ENCODE measurements at regions not wholly inside any gene's neighbourhood (a gene's known extent, or its start where the extent isn't known, plus 50 kb on each side); places are given as distances from the start of the nearest gene placed in this dataset.

DNA sequence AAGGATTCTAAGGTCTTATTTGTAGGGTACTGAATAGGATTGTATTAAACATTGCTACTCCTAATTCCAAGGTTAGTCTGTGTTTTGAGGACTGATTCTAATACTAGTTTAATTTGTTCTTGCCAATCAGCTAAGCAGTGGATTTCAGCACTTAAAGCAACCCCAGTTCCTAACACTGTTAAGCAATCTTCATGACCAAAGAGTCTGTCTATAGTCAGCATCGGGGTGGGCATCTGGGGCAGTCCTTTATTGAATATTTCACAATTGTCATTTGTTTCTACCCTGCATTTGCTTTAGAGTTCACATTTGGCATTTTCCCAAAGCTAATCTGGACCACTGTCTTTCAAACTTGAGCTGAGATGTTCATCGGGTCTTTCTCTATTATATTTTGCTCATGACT lies 248.0 kb upstream of the TANK start:
- Mint-ChIP-seq H3K27ac (no peak overlapping the region), H3K4me3 (no peak overlapping the region), H3K4me1 (ENCODE audit: low read depth) (no peaks in the 10 kb centered on the region), H3K9me3 (no peaks in the 10 kb centered on the region), H3K27me3 (no peaks in the 10 kb centered on the region), H3K36me3 (ENCODE audit: low read depth) (no peaks in the 10 kb centered on the region)
- no peak for DNase-seq

DNA sequence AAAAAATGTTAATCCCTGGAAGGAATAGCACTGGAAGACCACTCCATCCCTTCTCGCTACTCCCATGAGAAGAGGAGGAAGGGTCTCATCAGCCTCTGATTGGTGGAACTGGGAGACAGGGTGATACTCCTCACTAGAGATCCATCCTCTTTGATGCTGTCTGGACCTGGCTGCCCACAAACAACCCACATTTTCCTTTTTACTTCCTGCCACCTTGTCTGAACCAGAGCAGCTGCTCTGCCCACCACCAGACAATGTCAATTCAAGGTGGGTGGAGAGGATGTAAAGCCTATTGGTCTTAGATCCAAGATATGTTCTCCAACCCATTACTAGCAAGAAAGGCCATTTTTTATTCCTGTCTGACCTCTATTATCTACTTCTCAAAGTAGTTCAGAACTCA lies 246.9 kb upstream of the TANK start:
- no peak overlapping the region for H3K27ac Mint-ChIP-seq
- no peak for DNase-seq
- no peaks in the 10 kb centered on the region for H3K36me3 Mint-ChIP-seq (ENCODE audit: low read depth)
- no peaks in the 10 kb centered on the region for H3K4me1 Mint-ChIP-seq (ENCODE audit: low read depth)
- H3K9me3 Mint-ChIP-seq = no peaks in the 10 kb centered on the region
- no peaks in the 10 kb centered on the region for H3K27me3 Mint-ChIP-seq
- no peak overlapping the region for H3K4me3 Mint-ChIP-seq

DNA sequence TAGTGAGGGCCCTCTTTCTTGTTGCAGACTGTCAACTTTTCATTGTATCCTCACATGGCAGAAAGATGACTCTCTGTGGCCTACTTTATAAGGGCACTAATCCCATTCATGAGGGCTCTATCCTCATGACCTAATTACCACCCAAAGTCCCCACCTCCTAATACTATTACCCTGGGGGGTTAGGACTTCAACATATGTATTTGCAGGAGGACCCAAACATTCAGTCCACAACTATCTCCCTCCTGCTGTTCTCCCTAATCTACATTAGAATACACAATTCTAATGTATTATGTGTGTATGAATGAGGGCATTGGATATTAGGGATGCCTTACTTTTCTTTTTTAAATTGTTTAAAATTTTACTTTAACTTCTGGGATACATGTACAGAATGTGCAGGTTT lies 246.0 kb upstream of the TANK start:
- no peaks in the 10 kb centered on the region for H3K4me1 Mint-ChIP-seq (ENCODE audit: low read depth)
- H3K36me3 Mint-ChIP-seq (ENCODE audit: low read depth) = no peaks in the 10 kb centered on the region
- no peaks in the 10 kb centered on the region for H3K27me3 Mint-ChIP-seq
- no peaks in the 10 kb centered on the region for H3K9me3 Mint-ChIP-seq
- no peak for DNase-seq
- no peak overlapping the region for H3K27ac Mint-ChIP-seq
- no peak overlapping the region for H3K4me3 Mint-ChIP-seq

DNA sequence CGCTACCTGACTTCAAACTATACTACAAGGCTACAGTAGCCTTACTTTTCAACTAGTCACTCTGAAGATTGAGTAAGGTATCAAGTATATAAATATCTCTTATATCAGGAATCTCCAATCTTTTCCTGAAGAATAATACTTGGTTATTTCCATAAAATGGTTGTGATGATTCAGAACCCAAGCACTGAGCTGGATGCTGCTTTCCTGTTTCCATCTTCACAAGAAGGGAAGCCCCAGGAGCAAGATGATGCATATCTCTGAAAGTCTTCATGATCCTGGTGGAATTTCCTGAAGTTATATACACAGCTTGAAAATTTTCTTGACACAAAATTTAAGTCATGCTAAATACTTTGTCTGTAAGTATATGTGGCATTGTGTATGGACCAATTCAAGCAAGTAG lies 243.9 kb upstream of the TANK start:
- DNase-seq = no peak
- Mint-ChIP-seq H3K4me1 (ENCODE audit: low read depth) (no peaks in the 10 kb centered on the region), H3K9me3 (no peaks in the 10 kb centered on the region), H3K4me3 (no peak overlapping the region), H3K36me3 (ENCODE audit: low read depth) (no peaks in the 10 kb centered on the region), H3K27ac (no peak overlapping the region), H3K27me3 (no peaks in the 10 kb centered on the region)

DNA sequence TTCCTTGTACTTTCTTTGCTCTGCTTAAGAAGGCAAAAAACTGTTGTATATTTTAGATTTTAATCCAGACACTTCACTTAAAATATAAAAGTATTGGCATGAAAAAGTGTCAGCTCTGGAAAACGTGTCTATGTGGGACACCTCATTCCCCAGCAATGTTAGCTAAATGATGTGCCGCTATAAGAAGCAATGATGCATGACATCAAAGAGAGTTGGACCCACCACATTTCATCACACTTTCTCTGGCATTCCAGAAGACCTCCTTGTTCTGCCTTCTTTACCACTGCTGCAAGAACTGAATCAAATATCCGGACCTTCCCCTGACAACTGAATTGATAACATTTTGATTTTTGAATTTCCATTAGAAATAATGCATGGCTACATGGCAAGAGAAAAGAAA lies 242.4 kb upstream of the TANK start:
- Mint-ChIP-seq H3K36me3 (ENCODE audit: low read depth) (no peaks in the 10 kb centered on the region), H3K4me1 (ENCODE audit: low read depth) (no peaks in the 10 kb centered on the region), H3K27ac (no peak overlapping the region), H3K27me3 (no peaks in the 10 kb centered on the region), H3K9me3 (no peaks in the 10 kb centered on the region), H3K4me3 (no peak overlapping the region)
- no peak for DNase-seq

DNA sequence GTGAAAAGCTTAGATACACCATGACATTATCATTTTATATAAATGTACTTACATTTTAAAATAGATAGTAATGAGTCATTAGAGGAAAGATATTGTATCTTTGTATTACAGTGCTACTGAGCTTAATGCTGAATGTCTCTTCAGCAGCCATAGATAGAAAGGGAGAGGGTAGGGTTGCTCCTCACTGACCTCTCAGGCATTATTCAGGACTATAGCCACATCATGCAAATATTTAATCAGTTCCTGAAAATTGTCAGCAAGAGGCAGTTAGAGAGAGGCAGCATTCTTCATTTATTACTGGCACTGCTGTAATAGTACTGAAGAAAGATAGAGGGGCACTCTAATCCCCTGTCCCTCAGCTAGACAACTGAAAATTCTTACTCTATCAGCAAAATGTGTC lies 242.0 kb upstream of the TANK start:
- H3K27me3 Mint-ChIP-seq = no peaks in the 10 kb centered on the region
- no peak overlapping the region for H3K27ac Mint-ChIP-seq
- H3K4me3 Mint-ChIP-seq = no peak overlapping the region
- H3K36me3 Mint-ChIP-seq (ENCODE audit: low read depth) = no peaks in the 10 kb centered on the region
- H3K4me1 Mint-ChIP-seq (ENCODE audit: low read depth) = no peaks in the 10 kb centered on the region
- H3K9me3 Mint-ChIP-seq = no peaks in the 10 kb centered on the region
- DNase-seq = no peak

DNA sequence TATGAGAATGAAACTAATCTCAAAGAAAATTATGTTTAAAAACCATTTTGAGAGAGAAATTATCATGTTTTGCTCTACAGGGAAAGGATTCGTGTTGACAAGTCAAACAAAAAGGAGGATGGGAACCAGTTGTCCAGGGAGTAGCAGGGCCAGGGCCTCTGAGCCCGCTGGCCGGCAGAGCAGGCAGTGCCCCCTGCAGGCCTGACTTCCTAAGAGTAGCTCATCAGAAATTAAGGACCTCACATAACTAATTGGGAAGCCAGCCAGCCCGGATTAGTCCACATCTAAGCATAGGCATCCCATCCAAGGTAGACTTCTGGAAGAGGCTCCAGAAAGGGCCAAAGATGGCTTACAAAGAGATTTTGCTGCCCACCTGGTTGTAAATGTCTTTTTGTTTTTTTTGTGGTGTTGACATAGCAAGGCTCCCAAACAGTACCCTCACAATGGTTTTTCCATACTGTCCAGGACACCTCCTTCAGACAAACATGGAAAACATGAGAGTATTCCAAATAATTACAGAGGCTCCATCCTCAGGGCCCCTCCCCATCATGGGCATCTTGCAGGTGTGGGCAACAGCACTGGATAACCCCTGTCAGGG lies 241.2 kb upstream of the TANK start:
- peak; percentile 41 for DNase-seq
- H3K4me3 Mint-ChIP-seq = no peak overlapping the region
- no peaks in the 10 kb centered on the region for H3K4me1 Mint-ChIP-seq (ENCODE audit: low read depth)
- no peaks in the 10 kb centered on the region for H3K9me3 Mint-ChIP-seq
- no peaks in the 10 kb centered on the region for H3K27me3 Mint-ChIP-seq
- H3K27ac Mint-ChIP-seq = no peak overlapping the region
- no peaks in the 10 kb centered on the region for H3K36me3 Mint-ChIP-seq (ENCODE audit: low read depth)

DNA sequence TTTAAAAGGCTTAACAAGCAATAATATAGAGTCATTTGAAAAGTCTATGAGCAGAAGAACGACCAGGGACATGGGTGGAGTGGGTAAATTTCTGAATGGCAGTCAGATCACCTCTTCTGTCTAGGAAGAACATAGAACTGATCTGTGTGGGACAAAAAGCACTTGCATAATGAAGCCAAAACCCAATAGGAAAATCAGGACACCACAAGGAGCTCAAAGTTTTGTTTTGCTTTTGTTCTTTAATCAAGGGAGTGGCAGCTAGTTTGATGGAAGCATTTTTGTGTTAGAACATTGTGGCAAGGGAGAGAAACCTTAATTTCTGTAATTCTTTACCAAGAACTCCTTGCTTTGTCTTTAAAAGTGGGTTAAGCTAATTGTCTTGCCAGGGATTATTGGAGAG lies 240.2 kb upstream of the TANK start:
- no peaks in the 10 kb centered on the region for H3K9me3 Mint-ChIP-seq
- H3K4me3 Mint-ChIP-seq = no peak overlapping the region
- no peaks in the 10 kb centered on the region for H3K27me3 Mint-ChIP-seq
- H3K27ac Mint-ChIP-seq = no peak overlapping the region
- DNase-seq = no peak
- H3K4me1 Mint-ChIP-seq (ENCODE audit: low read depth) = no peaks in the 10 kb centered on the region
- H3K36me3 Mint-ChIP-seq (ENCODE audit: low read depth) = no peaks in the 10 kb centered on the region

DNA sequence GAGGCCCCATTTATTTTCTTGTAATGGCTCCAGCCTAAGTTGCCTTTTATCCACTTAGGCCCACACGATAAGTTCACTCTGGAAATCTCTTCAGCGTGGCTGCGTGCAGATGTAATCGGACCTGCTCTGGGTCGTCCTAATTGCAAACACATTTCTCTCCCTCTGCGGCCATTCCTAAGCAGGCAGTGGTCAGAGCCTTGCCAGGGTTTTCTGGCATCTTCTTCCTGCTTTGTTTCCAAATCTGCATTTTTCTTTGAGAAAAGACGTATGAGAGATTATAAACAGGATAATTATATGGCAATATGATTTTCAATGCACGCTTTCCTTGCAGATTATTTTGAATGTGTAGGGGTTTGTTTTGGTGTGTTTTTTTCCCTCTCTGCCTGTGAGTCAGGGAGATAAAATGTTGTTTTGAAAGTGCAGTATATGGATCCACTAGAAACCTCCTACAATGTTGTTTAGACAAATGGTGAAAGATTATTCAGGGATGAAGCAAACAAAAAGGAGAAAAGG lies 239.4 kb upstream of the TANK start:
- no peak for DNase-seq
- H3K4me1 Mint-ChIP-seq (ENCODE audit: low read depth) = no peaks in the 10 kb centered on the region
- no peaks in the 10 kb centered on the region for H3K36me3 Mint-ChIP-seq (ENCODE audit: low read depth)

DNA sequence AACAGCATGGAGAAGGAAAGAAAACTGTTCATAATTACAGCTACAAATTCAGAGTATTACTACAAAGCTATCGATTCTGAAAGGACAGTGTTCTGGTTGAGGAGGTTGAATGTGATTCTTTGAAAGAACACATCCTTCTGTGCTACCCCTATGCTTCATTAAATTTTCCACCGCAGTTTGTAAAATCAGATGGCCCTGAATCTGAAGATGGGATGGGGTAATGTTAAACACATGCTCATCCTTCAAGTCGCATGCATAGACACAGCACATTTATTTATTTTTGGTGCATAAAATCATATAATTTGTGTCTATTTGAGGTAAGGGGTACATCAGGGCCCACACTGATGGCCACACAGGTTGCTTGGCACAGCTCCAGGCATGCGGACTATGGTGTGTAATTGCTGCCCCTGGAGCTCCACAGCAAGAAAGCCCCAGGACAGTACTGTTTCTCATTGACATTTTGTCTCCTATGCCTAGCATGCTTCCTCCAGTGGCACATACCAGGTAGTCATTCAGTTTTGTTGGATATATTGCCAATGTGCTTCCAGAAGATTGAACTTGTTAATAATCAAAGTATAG lies 238.8 kb upstream of the TANK start:
- DNase-seq = no peak
- Mint-ChIP-seq H3K36me3 (ENCODE audit: low read depth) (no peaks in the 10 kb centered on the region), H3K27me3 (no peaks in the 10 kb centered on the region), H3K4me1 (ENCODE audit: low read depth) (no peaks in the 10 kb centered on the region), H3K9me3 (no peaks in the 10 kb centered on the region), H3K4me3 (no peak overlapping the region), H3K27ac (no peak overlapping the region)

More for the DNA sequence above, 239.4 kb upstream of the TANK start:
- H3K27ac Mint-ChIP-seq = no peak overlapping the region
- no peaks in the 10 kb centered on the region for H3K27me3 Mint-ChIP-seq
- no peaks in the 10 kb centered on the region for H3K9me3 Mint-ChIP-seq
- H3K4me3 Mint-ChIP-seq = no peak overlapping the region

DNA sequence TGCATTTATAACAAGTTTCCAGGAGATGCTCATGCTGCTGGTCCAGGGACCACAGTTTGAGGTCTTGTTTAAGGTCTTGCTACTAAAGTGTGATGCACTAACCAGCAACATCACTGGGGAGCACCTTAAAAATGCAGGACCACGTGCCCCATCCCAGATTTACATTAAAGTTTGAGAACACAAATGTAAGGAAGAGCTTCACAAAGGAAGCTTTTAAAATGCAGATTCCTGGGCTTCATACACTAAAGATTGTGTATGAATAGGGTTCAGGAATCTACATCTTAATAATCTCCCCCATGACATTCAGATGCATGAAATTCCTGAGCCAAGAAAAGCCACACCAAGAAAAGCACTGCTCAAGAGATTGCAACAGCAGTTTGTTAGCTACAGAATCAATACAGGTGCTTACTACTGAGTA lies 235.3 kb upstream of the TANK start:
- Mint-ChIP-seq H3K9me3 (no peaks in the 10 kb centered on the region), H3K4me1 (ENCODE audit: low read depth) (no peaks in the 10 kb centered on the region), H3K27me3 (peaks cover 2% of the 10 kb centered on the region), H3K4me3 (no peak overlapping the region), H3K27ac (no peak overlapping the region), H3K36me3 (ENCODE audit: low read depth) (no peaks in the 10 kb centered on the region)
- DNase-seq = no peak

DNA sequence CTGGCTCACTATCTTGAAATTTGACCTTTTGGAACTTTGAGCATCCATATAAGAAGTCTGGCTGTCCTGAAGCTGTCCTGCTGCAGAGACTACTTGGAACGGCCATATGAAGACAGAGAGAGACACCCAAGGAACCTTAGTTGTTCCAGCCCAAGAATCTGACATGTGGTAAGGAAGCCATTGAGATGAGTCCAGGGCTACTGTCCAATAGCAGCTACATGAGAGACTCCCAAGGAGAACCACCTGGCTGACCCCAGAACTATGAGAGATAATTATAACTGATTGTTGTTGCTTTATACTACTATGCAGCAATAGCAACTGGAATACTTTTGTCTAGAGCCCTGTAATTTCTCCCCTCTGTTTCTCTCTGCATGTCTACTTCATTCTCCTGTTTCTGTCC lies 234.3 kb upstream of the TANK start:
- H3K4me1 Mint-ChIP-seq (ENCODE audit: low read depth) = no peaks in the 10 kb centered on the region
- H3K9me3 Mint-ChIP-seq = no peaks in the 10 kb centered on the region
- DNase-seq = no peak
- H3K27me3 Mint-ChIP-seq = peaks cover 9% of the 10 kb centered on the region
- H3K4me3 Mint-ChIP-seq = no peak overlapping the region
- H3K27ac Mint-ChIP-seq = no peak overlapping the region
- no peaks in the 10 kb centered on the region for H3K36me3 Mint-ChIP-seq (ENCODE audit: low read depth)

DNA sequence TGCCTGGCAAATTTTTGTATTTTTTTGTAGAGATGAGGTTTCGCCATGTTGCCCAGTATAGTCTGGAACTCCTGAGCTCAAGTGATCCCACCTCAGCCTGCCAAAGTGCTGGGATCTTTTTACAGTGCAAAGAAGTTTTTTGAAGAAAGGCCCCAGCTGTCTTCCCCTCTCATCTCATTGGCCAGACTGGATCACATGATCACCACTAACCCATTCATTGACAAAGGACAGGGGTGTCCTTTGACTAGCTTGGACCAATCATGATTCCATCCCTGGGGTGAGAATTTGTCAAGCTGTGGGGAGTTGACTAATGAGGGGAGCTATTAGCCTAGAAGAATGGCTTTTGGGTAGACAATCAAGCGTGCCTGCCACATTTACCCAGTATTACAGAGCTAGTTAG lies 232.9 kb upstream of the TANK start:
- Mint-ChIP-seq H3K27ac (no peak overlapping the region), H3K4me3 (no peak overlapping the region), H3K27me3 (peaks cover 13% of the 10 kb centered on the region), H3K4me1 (ENCODE audit: low read depth) (no peaks in the 10 kb centered on the region), H3K36me3 (ENCODE audit: low read depth) (no peaks in the 10 kb centered on the region), H3K9me3 (no peaks in the 10 kb centered on the region)
- no peak for DNase-seq

DNA sequence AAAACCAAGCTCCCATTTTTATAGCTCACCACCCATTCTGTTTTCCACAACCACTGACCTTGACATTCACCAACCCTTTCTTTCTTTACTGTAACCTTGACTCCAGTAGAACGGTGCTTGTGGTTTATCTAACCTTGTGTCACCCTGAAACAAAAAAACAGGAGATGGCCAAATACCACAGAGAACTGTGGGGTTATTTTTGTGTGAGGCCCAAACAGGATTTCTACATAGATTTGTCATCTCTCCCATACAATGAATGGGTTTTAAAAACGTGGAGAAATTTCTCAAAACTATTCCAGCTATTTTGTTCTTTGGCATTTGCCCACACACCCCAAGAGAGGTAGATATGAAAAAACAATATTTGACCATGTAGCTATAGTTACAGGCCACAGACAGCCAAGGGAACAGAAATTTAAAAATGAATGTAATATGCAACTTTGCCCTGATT lies 231.3 kb upstream of the TANK start:
- Mint-ChIP-seq H3K36me3 (ENCODE audit: low read depth) (no peaks in the 10 kb centered on the region), H3K4me3 (no peak overlapping the region), H3K4me1 (ENCODE audit: low read depth) (no peaks in the 10 kb centered on the region), H3K27me3 (peaks cover 13% of the 10 kb centered on the region), H3K27ac (no peak overlapping the region), H3K9me3 (no peaks in the 10 kb centered on the region)
- DNase-seq = no peak

DNA sequence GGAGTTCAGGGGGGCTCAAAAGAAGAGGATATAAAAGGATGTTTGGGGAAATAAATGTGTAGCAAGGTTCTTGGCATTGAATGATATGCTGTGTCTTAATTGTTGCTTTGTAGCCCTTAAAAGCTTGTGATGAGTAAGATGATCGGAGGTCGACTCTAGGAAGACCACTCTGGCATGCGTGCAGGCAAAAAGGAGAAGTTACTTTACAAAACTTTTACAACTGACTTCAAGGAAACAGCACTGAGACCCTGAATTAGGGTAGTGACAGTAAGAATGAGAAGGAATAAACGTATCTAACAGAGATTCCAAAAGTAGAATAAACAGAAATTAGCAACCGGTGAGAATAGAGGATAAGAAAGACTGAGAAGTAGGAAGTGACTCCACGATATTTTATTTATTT lies 228.7 kb upstream of the TANK start:
- Mint-ChIP-seq H3K27me3 (peaks cover 13% of the 10 kb centered on the region), H3K27ac (no peak overlapping the region), H3K4me3 (no peak overlapping the region), H3K4me1 (ENCODE audit: low read depth) (no peaks in the 10 kb centered on the region), H3K36me3 (ENCODE audit: low read depth) (no peaks in the 10 kb centered on the region), H3K9me3 (no peaks in the 10 kb centered on the region)
- no peak for DNase-seq

DNA sequence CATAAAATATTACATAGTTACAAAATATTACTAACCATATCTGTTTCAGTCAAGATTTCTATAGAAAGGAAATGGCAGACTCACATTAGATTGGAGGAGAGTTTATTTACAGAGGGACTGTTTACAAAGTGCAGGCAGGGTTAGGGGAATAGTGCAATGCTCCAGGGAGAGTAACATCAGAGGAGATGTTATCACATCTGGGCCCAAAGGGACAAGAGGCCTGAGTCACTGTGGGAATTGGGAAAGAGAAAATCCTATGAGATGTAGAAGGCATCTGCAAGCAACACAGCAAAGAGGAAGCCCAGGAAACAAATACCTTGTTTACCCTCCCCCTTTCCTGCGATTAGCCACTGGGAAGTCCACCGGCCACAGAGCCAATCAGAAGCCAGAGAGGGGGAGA lies 227.3 kb upstream of the TANK start:
- DNase-seq = no peak
- no peak overlapping the region for H3K27ac Mint-ChIP-seq
- no peaks in the 10 kb centered on the region for H3K4me1 Mint-ChIP-seq (ENCODE audit: low read depth)
- H3K36me3 Mint-ChIP-seq (ENCODE audit: low read depth) = no peaks in the 10 kb centered on the region
- peaks cover 13% of the 10 kb centered on the region for H3K27me3 Mint-ChIP-seq
- H3K4me3 Mint-ChIP-seq = no peak overlapping the region
- H3K9me3 Mint-ChIP-seq = no peaks in the 10 kb centered on the region

All from activated T-cell treated with anti-CD3 and anti-CD28 coated beads, Interleukin-2, amount 50 U/mL, for 24 hours (primary cell).